ENCODE measurements at regions not wholly inside any gene's neighbourhood (a gene's known extent, or its start where the extent isn't known, plus 50 kb on each side); places are given as distances from the start of the nearest gene placed in this dataset.

DNA sequence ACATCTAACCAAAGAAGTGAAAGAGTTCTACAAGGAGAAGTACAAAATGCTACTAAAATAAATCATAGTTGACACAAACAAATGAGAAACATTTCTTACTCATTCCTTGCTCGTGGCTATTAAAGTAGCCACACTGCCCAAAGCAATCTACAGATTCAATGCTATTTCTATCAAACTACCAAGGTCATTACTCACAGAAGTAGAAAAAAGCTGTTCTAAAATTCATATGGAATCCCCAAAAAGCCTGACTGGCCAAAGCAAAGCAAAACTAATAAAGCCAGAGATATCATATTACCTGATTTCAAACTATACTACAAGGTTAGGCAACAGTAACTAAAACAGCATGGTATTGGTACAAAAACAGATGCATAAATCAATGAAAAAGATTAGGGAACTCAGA, 305.6 kb downstream of the RPAP3 start:
- H3K27me3 Mint-ChIP-seq (ENCODE audit: low read depth), result no peaks in the 10 kb centered on the region
- H3K4me3 Mint-ChIP-seq, result no peak overlapping the region
- H3K36me3 Mint-ChIP-seq (ENCODE audit: low read depth), result peaks cover 36% of the 10 kb centered on the region
- no peak overlapping the region for H3K27ac Mint-ChIP-seq
- ChIA-PET POLR2A (interaction anchor here (0.6 kb wide), 1 partner anchor 47 kb away, joined by 4 read pairs; no protein-coding TSS in a partner anchor), CTCF (no interaction called here)
- no peak for ATAC-seq
- peaks cover 10% of the 10 kb centered on the region for H3K9me3 Mint-ChIP-seq (ENCODE audit: insufficient read depth)
- H3K4me1 Mint-ChIP-seq (ENCODE audit: low read depth), result peaks cover 49% of the 10 kb centered on the region
- no peak for DNase-seq

DNA sequence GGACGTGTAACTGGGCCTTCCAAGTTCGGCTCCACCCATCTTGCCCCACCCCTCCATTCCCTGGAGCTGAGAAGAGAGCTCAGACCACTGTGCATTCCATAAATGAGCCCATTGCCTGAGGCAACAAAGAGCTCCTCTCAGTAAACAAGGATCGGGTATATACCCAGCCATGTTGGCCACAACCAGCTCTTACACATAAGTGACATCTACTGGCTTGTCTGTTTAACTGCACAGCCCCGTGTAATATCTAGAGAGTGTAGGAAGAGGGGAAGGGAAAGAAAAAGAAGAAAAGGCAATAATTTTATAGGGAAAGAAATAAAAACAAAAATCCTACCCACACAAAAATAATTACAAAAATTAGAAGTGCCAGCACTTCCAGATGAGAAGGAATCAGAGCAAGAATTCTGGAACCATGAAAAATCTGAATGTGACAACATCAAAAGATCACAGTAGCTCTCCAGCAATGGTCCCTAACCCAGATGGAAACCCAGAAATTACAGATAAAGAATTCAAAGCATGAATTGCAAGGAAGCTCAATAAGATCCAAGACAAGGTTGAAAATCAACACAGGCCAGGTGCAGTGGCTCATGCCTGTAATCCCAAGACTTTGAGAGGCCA, 308.1 kb downstream of the RPAP3 start:
- ChIA-PET CTCF (interaction anchor here (0.6 to 6.5 kb wide), 73 partner anchors 9 to 995 kb away, joined by 3 to 79 read pairs (median 5); partner anchors contain the start of genes AMIGO2 and PCED1B), POLR2A (interaction anchor here (1.0 to 9.8 kb wide), 9 partner anchors 14 to 318 kb away, joined by 3 to 184 read pairs (median 6); partner anchors contain the start of genes AMIGO2 and PCED1B)
- H3K4me3 Mint-ChIP-seq, result peak overlapping the region; percentile 24
- peaks cover 10% of the 10 kb centered on the region for H3K9me3 Mint-ChIP-seq (ENCODE audit: insufficient read depth)
- H3K36me3 Mint-ChIP-seq (ENCODE audit: low read depth), result peaks cover 41% of the 10 kb centered on the region
- ATAC-seq (peak; percentile 86), DNase-seq (peak; percentile 68)
- H3K4me1 Mint-ChIP-seq (ENCODE audit: low read depth), result peaks cover 65% of the 10 kb centered on the region
- H3K27me3 Mint-ChIP-seq (ENCODE audit: low read depth), result no peaks in the 10 kb centered on the region
- peak overlapping the region; percentile 82 for H3K27ac Mint-ChIP-seq

DNA sequence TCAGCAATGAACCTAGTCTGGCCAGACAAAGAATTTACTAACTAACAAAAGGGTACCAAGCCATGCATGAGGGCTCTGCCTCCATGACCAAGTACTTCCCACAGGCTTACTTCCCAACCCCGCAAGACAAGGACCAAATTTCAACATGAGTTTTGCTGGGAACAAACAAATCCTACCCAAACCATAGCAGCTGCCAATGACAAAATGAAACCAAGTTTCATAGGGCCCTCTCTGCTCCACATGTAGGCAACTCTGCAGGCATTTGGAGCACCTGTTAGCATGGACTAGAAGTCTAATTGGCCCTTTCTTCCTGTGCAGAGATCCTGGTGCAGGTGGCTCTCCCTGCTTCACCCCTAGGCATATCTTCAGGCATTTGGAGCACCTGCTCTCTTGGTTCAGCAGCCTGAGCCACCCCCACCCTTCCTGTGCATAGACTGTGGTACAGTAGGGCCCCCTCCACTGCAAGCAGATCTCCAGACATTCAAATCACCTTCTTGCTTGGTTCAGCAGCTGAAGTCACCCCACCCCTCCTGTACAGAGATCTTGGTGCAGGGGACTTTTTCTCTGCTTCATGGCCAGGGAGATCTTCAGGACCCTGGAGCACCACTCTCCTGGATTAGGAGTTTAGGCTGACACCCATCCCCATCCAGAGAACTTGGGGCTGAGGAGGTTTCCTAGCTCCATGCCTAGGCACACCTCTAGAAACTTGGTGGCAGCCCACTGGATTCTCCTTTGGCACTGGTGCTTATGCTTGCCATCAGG, 308.7 kb downstream of the RPAP3 start:
- H3K9me3 Mint-ChIP-seq (ENCODE audit: insufficient read depth), result peaks cover 10% of the 10 kb centered on the region
- ChIA-PET POLR2A (interaction anchor here (1.0 to 9.8 kb wide), 9 partner anchors 13 to 317 kb away, joined by 3 to 184 read pairs (median 6); partner anchors contain the start of genes AMIGO2 and PCED1B), CTCF (interaction anchor here (0.5 to 6.5 kb wide), 71 partner anchors 9 to 994 kb away, joined by 3 to 79 read pairs (median 5); partner anchors contain the start of genes AMIGO2 and PCED1B)
- H3K27me3 Mint-ChIP-seq (ENCODE audit: low read depth), result no peaks in the 10 kb centered on the region
- ATAC-seq, result peak; percentile 36
- DNase-seq, result peak; percentile 62
- peaks cover 41% of the 10 kb centered on the region for H3K36me3 Mint-ChIP-seq (ENCODE audit: low read depth)
- peak overlapping the region; percentile 24 for H3K4me3 Mint-ChIP-seq
- H3K4me1 Mint-ChIP-seq (ENCODE audit: low read depth), result peaks cover 66% of the 10 kb centered on the region
- H3K27ac Mint-ChIP-seq, result peak overlapping the region; percentile 82

DNA sequence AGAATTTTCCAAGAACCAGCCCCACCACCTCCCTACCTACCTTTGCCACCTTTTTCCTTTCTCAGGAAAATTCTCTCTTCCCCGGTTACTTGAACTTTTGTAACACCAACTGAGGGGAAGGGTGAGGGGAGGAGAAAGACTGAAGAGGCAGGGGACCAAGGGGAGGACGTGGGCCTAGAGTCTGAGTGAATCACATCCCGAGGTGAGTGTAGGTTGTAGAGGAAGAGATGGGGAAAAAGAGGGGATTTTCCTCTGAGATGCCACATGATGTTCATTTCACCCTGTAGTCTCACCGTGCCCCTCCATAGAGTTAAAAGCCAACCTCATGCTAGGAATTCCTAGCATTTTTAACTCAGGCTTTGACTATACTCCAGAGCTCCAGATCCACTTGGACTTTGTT, 311.8 kb downstream of the RPAP3 start:
- Mint-ChIP-seq H3K36me3 (ENCODE audit: low read depth) (peaks cover 34% of the 10 kb centered on the region), H3K4me3 (peak overlapping the region; percentile 13), H3K4me1 (ENCODE audit: low read depth) (peaks cover 87% of the 10 kb centered on the region), H3K27ac (peak overlapping the region; percentile 82), H3K27me3 (ENCODE audit: low read depth) (no peaks in the 10 kb centered on the region), H3K9me3 (ENCODE audit: insufficient read depth) (peaks cover 10% of the 10 kb centered on the region)
- POLR2A ChIA-PET, result interaction anchor here (2.1 to 9.8 kb wide), 3 partner anchors 32 to 178 kb away, joined by 5 to 184 read pairs (median 10); no protein-coding TSS in a partner anchor
- ATAC-seq (no peak), DNase-seq (no peak)
- CTCF ChIA-PET, result interaction anchor here (1.1 to 6.5 kb wide), 5 partner anchors 9 to 361 kb away, joined by 3 to 79 read pairs (median 5); no protein-coding TSS in a partner anchor

DNA sequence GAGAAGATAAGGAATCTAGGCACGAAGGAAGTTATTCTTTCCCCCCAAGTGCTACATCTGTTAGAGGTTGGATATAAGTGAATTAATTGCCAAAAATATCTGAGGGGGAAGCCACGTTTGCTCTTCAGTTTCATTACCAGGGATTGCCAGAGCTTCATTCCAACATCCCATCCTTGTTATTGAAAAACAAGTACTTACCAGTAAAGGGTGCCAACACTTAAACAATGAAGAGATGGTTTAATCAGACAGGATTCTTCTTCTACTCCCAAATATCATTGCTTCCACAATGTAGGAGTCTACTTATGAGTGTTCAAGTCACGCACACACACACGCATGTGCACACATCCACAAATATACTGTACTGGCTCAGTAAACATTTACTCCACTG, 312.4 kb downstream of the RPAP3 start:
- CTCF ChIA-PET, result interaction anchor here (0.6 to 6.5 kb wide), 5 partner anchors 10 to 361 kb away, joined by 3 to 79 read pairs (median 4); no protein-coding TSS in a partner anchor
- POLR2A ChIA-PET, result interaction anchor here (2.1 to 9.8 kb wide), 3 partner anchors 31 to 177 kb away, joined by 5 to 184 read pairs (median 10); no protein-coding TSS in a partner anchor
- DNase-seq, result no peak
- Mint-ChIP-seq H3K4me3 (peak overlapping the region; percentile 13), H3K4me1 (ENCODE audit: low read depth) (peaks cover 90% of the 10 kb centered on the region), H3K9me3 (ENCODE audit: insufficient read depth) (peaks cover 10% of the 10 kb centered on the region), H3K36me3 (ENCODE audit: low read depth) (peaks cover 31% of the 10 kb centered on the region), H3K27me3 (ENCODE audit: low read depth) (no peaks in the 10 kb centered on the region), H3K27ac (peak overlapping the region; percentile 82)
- ATAC-seq, result no peak

DNA sequence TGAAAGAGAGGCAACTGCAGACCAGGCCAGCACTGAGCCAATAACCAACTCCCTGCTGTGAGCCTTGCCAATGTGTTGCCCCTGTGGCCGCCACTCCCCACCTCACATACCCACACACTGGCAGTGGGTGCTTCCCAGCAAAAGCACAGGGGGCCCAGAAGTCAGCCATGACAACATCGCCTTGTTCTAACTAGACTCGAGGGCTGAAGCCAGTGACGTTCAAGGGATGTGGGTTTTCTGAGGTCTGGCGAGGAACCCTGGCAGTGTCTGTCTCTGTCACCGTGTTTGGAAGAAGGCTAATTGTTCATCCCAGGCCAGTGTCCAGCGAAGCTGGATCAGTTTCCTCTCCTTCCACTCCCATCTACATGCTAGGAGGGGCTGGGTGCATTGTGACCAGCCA, 311.8 kb upstream of the AMIGO2 start:
- peak overlapping the region; percentile 56 for H3K4me3 Mint-ChIP-seq
- peak; percentile 86 for DNase-seq
- CTCF ChIA-PET, result interaction anchor here (0.6 to 1.6 kb wide), 6 partner anchors 10 to 359 kb away, joined by 3 to 6 read pairs (median 4); no protein-coding TSS in a partner anchor
- peaks cover 84% of the 10 kb centered on the region for H3K4me1 Mint-ChIP-seq (ENCODE audit: low read depth)
- peak; percentile 75 for ATAC-seq
- H3K9me3 Mint-ChIP-seq (ENCODE audit: insufficient read depth), result peaks cover 4% of the 10 kb centered on the region
- POLR2A ChIA-PET, result interaction anchor here (0.8 to 9.8 kb wide), 12 partner anchors 27 to 176 kb away, joined by 3 to 184 read pairs (median 4); no protein-coding TSS in a partner anchor
- H3K36me3 Mint-ChIP-seq (ENCODE audit: low read depth), result peaks cover 25% of the 10 kb centered on the region
- peak overlapping the region; percentile 98 for H3K27ac Mint-ChIP-seq
- H3K27me3 Mint-ChIP-seq (ENCODE audit: low read depth), result no peaks in the 10 kb centered on the region

DNA sequence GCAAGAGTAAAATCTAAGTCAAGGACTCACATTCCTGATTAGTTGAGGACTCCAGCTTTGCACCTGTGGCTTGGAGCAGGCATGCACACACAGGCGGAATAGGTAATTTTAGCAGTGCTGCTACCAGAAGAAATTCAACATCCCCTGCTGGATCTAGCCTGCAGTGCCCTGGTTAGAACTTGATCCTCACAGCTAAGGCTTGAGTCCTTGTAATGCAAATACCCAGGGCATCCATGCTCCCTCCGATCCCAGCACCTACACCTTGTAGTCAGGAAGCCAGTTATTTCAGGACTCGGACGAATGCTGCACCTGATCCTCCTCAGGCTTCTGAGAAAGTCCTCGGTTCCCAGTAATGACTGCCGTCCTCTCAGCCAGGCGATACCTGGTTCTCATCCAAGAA, 309.0 kb upstream of the AMIGO2 start:
- Mint-ChIP-seq H3K9me3 (ENCODE audit: insufficient read depth) (no peaks in the 10 kb centered on the region), H3K27ac (no peak overlapping the region), H3K27me3 (ENCODE audit: low read depth) (no peaks in the 10 kb centered on the region), H3K4me1 (ENCODE audit: low read depth) (peaks cover 68% of the 10 kb centered on the region), H3K36me3 (ENCODE audit: low read depth) (peaks cover 12% of the 10 kb centered on the region), H3K4me3 (no peak overlapping the region)
- no peak for ATAC-seq
- POLR2A ChIA-PET, result interaction anchor here (0.6 to 1.5 kb wide), 3 partner anchors 28 to 172 kb away, joined by 3 to 6 read pairs (median 3); no protein-coding TSS in a partner anchor
- CTCF ChIA-PET, result interaction anchor here (0.8 to 2.0 kb wide), 7 partner anchors 9 to 161 kb away, joined by 3 to 14 read pairs (median 4); no protein-coding TSS in a partner anchor
- no peak for DNase-seq

DNA sequence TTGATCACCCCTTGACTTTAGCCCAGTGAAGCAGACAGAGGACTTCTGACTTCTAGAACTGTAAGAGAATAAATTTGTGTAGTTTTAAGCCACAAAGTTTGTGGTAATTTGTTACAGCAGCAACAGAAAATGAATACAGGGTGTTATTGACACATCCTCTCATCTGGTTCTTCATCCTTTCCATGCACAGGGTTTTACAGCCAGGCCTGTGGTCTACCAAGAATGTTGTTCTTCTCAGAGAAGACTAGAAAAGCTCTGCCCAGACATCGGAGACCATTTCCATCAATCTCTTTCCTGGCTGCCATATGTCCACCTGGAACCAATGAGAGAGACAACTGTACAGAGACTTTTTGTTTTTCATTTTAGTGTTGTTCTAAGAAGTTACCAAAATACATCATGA, 308.2 kb upstream of the AMIGO2 start:
- ChIA-PET POLR2A (interaction anchor here (0.6 to 1.5 kb wide), 3 partner anchors 27 to 172 kb away, joined by 3 to 6 read pairs (median 3); no protein-coding TSS in a partner anchor), CTCF (interaction anchor here (0.8 to 2.0 kb wide), 7 partner anchors 10 to 160 kb away, joined by 3 to 14 read pairs (median 4); no protein-coding TSS in a partner anchor)
- H3K27me3 Mint-ChIP-seq (ENCODE audit: low read depth), result no peaks in the 10 kb centered on the region
- H3K4me1 Mint-ChIP-seq (ENCODE audit: low read depth), result peaks cover 64% of the 10 kb centered on the region
- peaks cover 12% of the 10 kb centered on the region for H3K36me3 Mint-ChIP-seq (ENCODE audit: low read depth)
- H3K27ac Mint-ChIP-seq, result no peak overlapping the region
- no peak overlapping the region for H3K4me3 Mint-ChIP-seq
- H3K9me3 Mint-ChIP-seq (ENCODE audit: insufficient read depth), result no peaks in the 10 kb centered on the region
- ATAC-seq (no peak), DNase-seq (no peak)

DNA sequence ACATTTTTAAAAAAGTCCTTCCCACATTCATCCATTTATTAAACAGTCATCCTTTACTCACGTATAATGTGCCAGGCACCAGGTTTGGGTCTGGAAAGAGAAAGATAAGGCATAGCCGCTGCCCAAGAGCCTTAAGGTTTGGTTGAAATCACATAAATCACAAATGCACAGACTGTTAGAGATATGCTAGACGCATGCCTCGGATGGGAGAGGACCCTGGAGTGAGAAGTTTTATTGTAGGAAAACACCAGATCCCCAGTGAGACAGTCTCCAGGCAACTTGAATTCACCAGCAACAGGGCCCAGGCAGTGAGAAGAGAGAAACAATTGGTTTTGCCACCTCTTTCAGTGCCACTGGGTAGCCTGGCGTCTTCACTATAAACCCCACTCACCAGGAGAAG, 305.9 kb upstream of the AMIGO2 start:
- H3K4me3 Mint-ChIP-seq, result no peak overlapping the region
- peaks cover 51% of the 10 kb centered on the region for H3K4me1 Mint-ChIP-seq (ENCODE audit: low read depth)
- ATAC-seq (no peak), DNase-seq (no peak)
- ChIA-PET POLR2A (no interaction called here), CTCF (interaction anchor here (1.9 kb wide), 1 partner anchor 12 kb away, joined by 6 read pairs; no protein-coding TSS in a partner anchor)
- no peak overlapping the region for H3K27ac Mint-ChIP-seq
- no peaks in the 10 kb centered on the region for H3K9me3 Mint-ChIP-seq (ENCODE audit: insufficient read depth)
- peaks cover 17% of the 10 kb centered on the region for H3K36me3 Mint-ChIP-seq (ENCODE audit: low read depth)
- H3K27me3 Mint-ChIP-seq (ENCODE audit: low read depth), result no peaks in the 10 kb centered on the region

DNA sequence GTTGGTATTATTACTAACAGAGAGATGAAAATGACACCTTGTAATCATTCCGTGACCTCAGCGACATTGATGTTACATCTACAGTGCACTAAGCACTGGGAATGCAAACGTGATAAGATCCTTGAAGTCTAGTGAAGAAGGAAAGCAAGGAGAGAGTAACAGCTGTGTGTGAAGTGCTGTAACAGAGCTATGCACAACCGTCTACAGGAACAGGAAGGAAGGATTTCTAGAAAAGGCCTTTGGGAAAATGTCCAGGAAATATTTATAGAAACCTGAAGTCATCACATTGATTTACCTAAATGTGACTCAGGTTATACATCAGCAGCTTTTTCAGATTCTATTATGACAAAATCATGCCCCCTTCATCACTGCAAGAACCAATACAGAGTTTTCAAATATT, 304.2 kb upstream of the AMIGO2 start:
- Mint-ChIP-seq H3K27ac (no peak overlapping the region), H3K4me1 (ENCODE audit: low read depth) (peaks cover 48% of the 10 kb centered on the region), H3K4me3 (no peak overlapping the region), H3K27me3 (ENCODE audit: low read depth) (no peaks in the 10 kb centered on the region), H3K9me3 (ENCODE audit: insufficient read depth) (no peaks in the 10 kb centered on the region), H3K36me3 (ENCODE audit: low read depth) (peaks cover 22% of the 10 kb centered on the region)
- CTCF ChIA-PET, result interaction anchor here (1.2 to 1.9 kb wide), 2 partner anchors 14 to 23 kb away, joined by 5 to 6 read pairs; no protein-coding TSS in a partner anchor
- POLR2A ChIA-PET, result interaction anchor here (1.2 kb wide), 1 partner anchor 14 kb away, joined by 7 read pairs; no protein-coding TSS in a partner anchor
- ATAC-seq, result no peak
- DNase-seq, result no peak

DNA sequence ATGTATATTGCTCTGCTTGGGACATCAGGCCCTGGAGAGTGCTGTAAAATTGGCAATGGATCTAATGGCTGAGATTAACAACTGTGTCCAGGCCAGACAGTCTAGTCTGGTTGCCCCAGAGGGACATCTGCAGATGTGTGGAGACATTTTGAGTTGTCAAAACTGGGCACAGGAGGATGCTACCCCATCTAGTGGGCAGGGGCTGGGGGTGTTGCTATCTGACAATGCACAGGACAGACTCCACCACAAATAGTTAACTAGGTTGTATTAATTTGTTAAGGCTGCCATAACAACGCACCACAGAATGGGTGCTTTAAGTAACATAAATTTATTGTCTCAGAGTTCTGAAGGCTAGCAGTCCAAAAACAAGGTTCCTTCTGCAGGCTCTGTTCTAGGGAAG, 302.5 kb upstream of the AMIGO2 start:
- POLR2A ChIA-PET, result no interaction called here
- Mint-ChIP-seq H3K4me1 (ENCODE audit: low read depth) (peaks cover 48% of the 10 kb centered on the region), H3K9me3 (ENCODE audit: insufficient read depth) (no peaks in the 10 kb centered on the region), H3K27ac (peak overlapping the region; percentile 9), H3K27me3 (ENCODE audit: low read depth) (no peaks in the 10 kb centered on the region), H3K4me3 (no peak overlapping the region), H3K36me3 (ENCODE audit: low read depth) (peaks cover 21% of the 10 kb centered on the region)
- no peak for DNase-seq
- CTCF ChIA-PET, result interaction anchor here (0.7 to 3.1 kb wide), 6 partner anchors 9 to 162 kb away, joined by 4 to 18 read pairs (median 6); no protein-coding TSS in a partner anchor
- peak; percentile 50 for ATAC-seq
